ENCODE measurements at regions not wholly inside any gene's neighbourhood (a gene's known extent, or its start where the extent isn't known, plus 50 kb on each side); places are given as distances from the start of the nearest gene placed in this dataset.

GRCh38 chr18:73088445-73088844, 220.7 kb upstream of the NETO1 start:
- H3K4me1 ChIP-seq (ENCODE audit: control insufficient read depth, insufficient read depth, low read length) = no peaks in the 10 kb centered on the region
- H3K36me3 ChIP-seq (ENCODE audit: control insufficient read depth, insufficient read depth, low read length) = no peaks in the 10 kb centered on the region
- no peak for DNase-seq (ENCODE audit: low read depth in 4 of 6, low spot score in 6 of 6)
- H3K27me3 ChIP-seq (ENCODE audit: control insufficient read depth, insufficient read depth, low read length) = no peaks in the 10 kb centered on the region
- no peak overlapping the region for H3K4me3 ChIP-seq (ENCODE audit: low read depth, low read length)
- H3K27ac ChIP-seq (ENCODE audit: low read depth, low read length) = no peak overlapping the region
- WGBS (ENCODE audit: insufficient coverage) = no CpG with 5 or more reads among the region's 1 CpG
- no peaks in the 10 kb centered on the region for H3K9me3 ChIP-seq (ENCODE audit: control insufficient read depth, insufficient read depth, low read length)

DNA sequence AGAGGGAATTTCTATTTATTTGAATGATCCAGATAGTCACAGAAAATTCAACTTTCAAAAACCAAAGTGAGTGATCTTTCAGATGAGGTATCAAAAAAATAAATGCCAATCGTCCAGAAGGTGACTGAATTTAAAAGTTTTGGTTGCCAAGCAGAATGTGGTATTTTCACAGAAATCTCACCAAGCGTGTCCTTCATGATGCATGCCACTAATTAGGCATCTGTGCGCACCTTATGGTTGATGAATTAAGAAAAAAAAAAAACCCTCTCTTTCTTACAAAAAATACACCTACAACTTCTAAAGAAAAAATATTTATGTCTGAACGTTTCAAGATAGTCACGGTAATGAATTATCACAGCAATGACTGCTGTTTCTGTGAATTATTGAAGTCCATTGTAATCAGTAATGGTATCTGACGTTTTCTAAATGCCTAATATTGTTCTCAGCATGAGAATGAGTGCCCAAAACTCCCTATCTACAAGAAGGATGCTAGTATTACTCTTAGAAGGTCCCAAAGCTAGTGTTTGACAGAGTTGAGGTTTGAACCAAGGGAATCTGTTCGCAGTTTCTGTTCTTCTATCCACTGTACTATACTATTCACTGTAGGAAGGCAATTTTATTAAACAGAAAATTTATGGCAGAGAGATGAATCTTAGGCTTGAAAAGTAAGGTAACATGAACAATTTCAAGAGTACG, 219.6 kb upstream of the NETO1 start:
- Histone ChIP-seq H3K27me3 (ENCODE audit: control insufficient read depth, insufficient read depth, low read length) (no peaks in the 10 kb centered on the region), H3K27ac (ENCODE audit: low read depth, low read length) (no peak overlapping the region), H3K4me3 (ENCODE audit: low read depth, low read length) (no peak overlapping the region), H3K4me1 (ENCODE audit: control insufficient read depth, insufficient read depth, low read length) (no peaks in the 10 kb centered on the region), H3K9me3 (ENCODE audit: control insufficient read depth, insufficient read depth, low read length) (no peaks in the 10 kb centered on the region), H3K36me3 (ENCODE audit: control insufficient read depth, insufficient read depth, low read length) (no peaks in the 10 kb centered on the region)
- WGBS (ENCODE audit: insufficient coverage) = 75% methylated on average over 2 of the region's 8 CpGs
- DNase-seq (ENCODE audit: low read depth in 4 of 6, low spot score in 6 of 6) = peak in 1 of 6 donors; percentile 53

DNA sequence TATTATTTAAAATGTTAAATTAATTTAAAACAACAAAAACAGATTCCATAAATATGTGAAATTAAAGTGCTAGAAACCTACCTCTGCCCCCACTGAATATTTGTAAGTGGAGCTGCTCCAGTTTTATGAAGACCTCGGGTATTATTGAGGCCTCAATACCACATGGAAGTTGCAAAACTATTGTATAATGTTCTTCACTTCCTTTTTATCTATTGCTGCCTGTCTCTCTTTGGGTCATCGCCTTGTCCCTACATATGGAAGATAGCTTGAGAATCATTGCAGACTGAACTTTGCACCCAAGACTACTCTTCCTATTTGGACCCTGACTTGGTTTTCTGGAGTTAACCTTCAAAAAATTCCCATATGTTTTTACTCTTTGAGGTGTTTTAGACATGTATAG, 212.1 kb upstream of the NETO1 start:
- Histone ChIP-seq H3K4me3 (ENCODE audit: low read depth, low read length) (no peak overlapping the region), H3K27me3 (ENCODE audit: control insufficient read depth, insufficient read depth, low read length) (no peaks in the 10 kb centered on the region), H3K27ac (ENCODE audit: low read depth, low read length) (no peak overlapping the region), H3K4me1 (ENCODE audit: control insufficient read depth, insufficient read depth, low read length) (no peaks in the 10 kb centered on the region), H3K9me3 (ENCODE audit: control insufficient read depth, insufficient read depth, low read length) (no peaks in the 10 kb centered on the region), H3K36me3 (ENCODE audit: control insufficient read depth, insufficient read depth, low read length) (no peaks in the 10 kb centered on the region)
- WGBS (ENCODE audit: insufficient coverage) = no CpG with 5 or more reads among the region's 2 CpGs
- DNase-seq (ENCODE audit: low read depth in 4 of 6, low spot score in 6 of 6) = no peak

- H3K27ac ChIP-seq (ENCODE audit: low read depth, low read length) = no peak overlapping the region
- no peaks in the 10 kb centered on the region for H3K27me3 ChIP-seq (ENCODE audit: control insufficient read depth, insufficient read depth, low read length)
- no CpG with 5 or more reads among the region's 4 CpGs for WGBS (ENCODE audit: insufficient coverage)
- H3K4me1 ChIP-seq (ENCODE audit: control insufficient read depth, insufficient read depth, low read length) = no peaks in the 10 kb centered on the region
- no peak for DNase-seq (ENCODE audit: low read depth in 4 of 6, low spot score in 6 of 6)
- no peaks in the 10 kb centered on the region for H3K36me3 ChIP-seq (ENCODE audit: control insufficient read depth, insufficient read depth, low read length)
- H3K9me3 ChIP-seq (ENCODE audit: control insufficient read depth, insufficient read depth, low read length) = no peaks in the 10 kb centered on the region
- no peak overlapping the region for H3K4me3 ChIP-seq (ENCODE audit: low read depth, low read length)
Measured at GRCh38 chr18:73060666-73061288, 193.0 kb upstream of the NETO1 start.

DNA sequence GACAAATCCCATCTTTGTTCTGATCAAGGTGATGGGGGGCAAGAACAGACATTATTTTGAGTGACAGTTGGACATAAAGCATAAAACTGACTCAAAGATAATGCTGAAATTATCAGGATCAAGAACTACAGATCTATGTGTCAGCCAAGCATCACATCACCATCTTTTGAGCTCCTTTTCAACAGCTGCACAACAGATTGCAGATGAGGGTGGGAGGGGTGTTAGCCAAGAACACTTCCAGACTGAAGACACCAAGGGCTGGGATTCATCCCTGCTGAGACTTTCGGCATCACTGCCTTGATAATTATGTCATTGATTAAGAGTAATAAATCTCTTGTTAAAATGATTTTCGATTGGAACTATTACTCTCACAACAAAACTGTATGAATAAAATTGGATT, 191.5 kb upstream of the NETO1 start:
- DNase-seq (ENCODE audit: low read depth in 4 of 6, low spot score in 6 of 6) = peak in 1 of 6 donors; percentile 67
- no CpG with 5 or more reads among the region's 2 CpGs for WGBS (ENCODE audit: insufficient coverage)
- H3K9me3 ChIP-seq (ENCODE audit: control insufficient read depth, insufficient read depth, low read length) = no peaks in the 10 kb centered on the region
- H3K4me1 ChIP-seq (ENCODE audit: control insufficient read depth, insufficient read depth, low read length) = no peaks in the 10 kb centered on the region
- H3K27ac ChIP-seq (ENCODE audit: low read depth, low read length) = no peak overlapping the region
- no peaks in the 10 kb centered on the region for H3K27me3 ChIP-seq (ENCODE audit: control insufficient read depth, insufficient read depth, low read length)
- H3K36me3 ChIP-seq (ENCODE audit: control insufficient read depth, insufficient read depth, low read length) = no peaks in the 10 kb centered on the region
- H3K4me3 ChIP-seq (ENCODE audit: low read depth, low read length) = no peak overlapping the region

DNA sequence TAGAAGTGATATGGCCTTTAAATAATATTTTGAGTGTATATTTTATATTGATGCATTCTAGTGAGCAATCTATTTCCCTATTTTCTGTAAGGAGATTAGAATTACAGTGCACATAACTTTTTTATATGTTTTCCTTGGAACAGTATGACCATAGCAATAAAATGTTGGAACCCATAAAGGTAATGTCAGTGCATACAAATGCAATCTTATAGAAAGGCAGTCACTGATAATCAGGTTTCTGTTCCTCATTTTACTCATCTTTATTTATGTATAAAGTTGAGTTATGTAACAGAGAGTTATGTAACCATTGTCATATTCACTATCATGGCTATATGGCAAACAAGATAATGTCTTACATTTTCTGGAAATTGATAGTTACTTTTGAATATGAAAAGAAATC, 179.9 kb upstream of the NETO1 start:
- H3K27me3 ChIP-seq (ENCODE audit: control insufficient read depth, insufficient read depth, low read length) = no peaks in the 10 kb centered on the region
- DNase-seq (ENCODE audit: low read depth in 4 of 6, low spot score in 6 of 6) = no peak

DNA sequence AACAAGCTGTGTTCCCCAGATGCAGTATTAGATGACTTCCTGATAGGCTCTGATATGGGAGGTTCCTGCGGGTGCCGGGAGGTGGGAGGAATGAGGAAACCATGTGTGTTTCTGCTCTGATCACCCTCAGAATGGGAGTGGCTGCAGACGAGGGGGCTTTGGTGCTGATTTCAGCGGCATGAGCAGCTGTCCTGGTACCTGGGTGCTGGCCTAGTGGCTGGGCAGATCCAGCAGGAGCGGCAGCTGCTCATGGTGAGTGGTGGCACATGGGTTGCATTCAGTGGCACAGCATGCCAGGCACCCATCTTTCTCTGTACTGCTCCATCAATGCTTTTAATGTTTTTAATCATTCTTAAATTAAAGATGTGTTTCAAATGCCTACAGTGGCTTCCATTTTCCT, 177.2 kb upstream of the NETO1 start:
- H3K36me3 ChIP-seq (ENCODE audit: control insufficient read depth, insufficient read depth, low read length) = no peaks in the 10 kb centered on the region
- H3K9me3 ChIP-seq (ENCODE audit: control insufficient read depth, insufficient read depth, low read length) = no peaks in the 10 kb centered on the region
- WGBS (ENCODE audit: insufficient coverage) = 95% methylated on average over 4 of the region's 5 CpGs
- H3K27me3 ChIP-seq (ENCODE audit: control insufficient read depth, insufficient read depth, low read length) = no peaks in the 10 kb centered on the region
- no peak overlapping the region for H3K27ac ChIP-seq (ENCODE audit: low read depth, low read length)
- H3K4me1 ChIP-seq (ENCODE audit: control insufficient read depth, insufficient read depth, low read length) = no peaks in the 10 kb centered on the region
- H3K4me3 ChIP-seq (ENCODE audit: low read depth, low read length) = no peak overlapping the region
- no peak for DNase-seq (ENCODE audit: low read depth in 4 of 6, low spot score in 6 of 6)

More for the DNA sequence above, 179.9 kb upstream of the NETO1 start:
- Histone ChIP-seq H3K36me3 (ENCODE audit: control insufficient read depth, insufficient read depth, low read length) (no peaks in the 10 kb centered on the region), H3K27ac (ENCODE audit: low read depth, low read length) (no peak overlapping the region), H3K4me3 (ENCODE audit: low read depth, low read length) (no peak overlapping the region), H3K9me3 (ENCODE audit: control insufficient read depth, insufficient read depth, low read length) (peaks cover 4% of the 10 kb centered on the region), H3K4me1 (ENCODE audit: control insufficient read depth, insufficient read depth, low read length) (no peaks in the 10 kb centered on the region)

DNA sequence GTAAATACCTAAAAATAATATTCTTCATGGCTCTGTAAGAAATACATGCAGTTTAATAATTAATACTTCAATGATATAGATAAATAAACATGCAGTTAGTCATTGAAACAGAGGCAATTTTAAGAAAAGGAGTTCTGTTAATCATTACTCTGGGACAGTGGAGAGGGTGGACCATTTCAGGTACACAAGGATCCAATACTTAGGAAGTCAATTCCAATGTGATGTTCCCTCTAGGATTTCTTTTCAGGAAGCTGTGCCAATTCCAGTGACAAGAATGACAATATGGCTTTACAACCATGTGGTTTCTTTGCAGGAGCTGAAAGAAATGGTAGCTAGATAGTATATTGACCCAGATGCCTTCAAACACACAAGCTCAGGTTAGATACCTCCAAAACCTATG, 175.8 kb upstream of the NETO1 start:
- Histone ChIP-seq H3K9me3 (ENCODE audit: control insufficient read depth, insufficient read depth, low read length) (no peaks in the 10 kb centered on the region), H3K27ac (ENCODE audit: low read depth, low read length) (no peak overlapping the region), H3K4me3 (ENCODE audit: low read depth, low read length) (no peak overlapping the region), H3K36me3 (ENCODE audit: control insufficient read depth, insufficient read depth, low read length) (no peaks in the 10 kb centered on the region), H3K27me3 (ENCODE audit: control insufficient read depth, insufficient read depth, low read length) (no peaks in the 10 kb centered on the region), H3K4me1 (ENCODE audit: control insufficient read depth, insufficient read depth, low read length) (no peaks in the 10 kb centered on the region)
- DNase-seq (ENCODE audit: low read depth in 4 of 6, low spot score in 6 of 6) = peak in 2 of 6 donors; percentile 43 to 61

DNA sequence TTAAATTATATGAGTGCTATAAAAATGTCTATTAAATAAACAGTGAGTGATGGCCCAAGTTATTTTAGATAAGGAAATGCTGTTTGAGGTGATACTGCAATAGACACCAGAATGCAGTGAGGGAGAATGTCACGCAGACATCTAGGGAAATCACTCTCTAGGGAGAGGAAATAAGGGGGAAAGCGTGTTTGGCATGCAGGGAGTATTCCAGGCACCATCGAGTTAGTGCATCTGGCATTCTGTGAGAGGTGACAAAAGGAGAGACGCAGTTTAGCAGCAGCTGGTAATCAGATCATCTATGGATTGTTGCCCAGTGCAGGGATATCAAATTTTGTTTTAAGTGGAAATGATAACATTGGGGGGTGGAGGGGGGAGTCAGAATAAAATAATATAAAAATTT, 175.4 kb upstream of the NETO1 start:
- no peaks in the 10 kb centered on the region for H3K27me3 ChIP-seq (ENCODE audit: control insufficient read depth, insufficient read depth, low read length)
- WGBS (ENCODE audit: insufficient coverage) = 32% methylated on average over 4 of the region's 4 CpGs
- no peaks in the 10 kb centered on the region for H3K9me3 ChIP-seq (ENCODE audit: control insufficient read depth, insufficient read depth, low read length)
- no peaks in the 10 kb centered on the region for H3K4me1 ChIP-seq (ENCODE audit: control insufficient read depth, insufficient read depth, low read length)
- no peak overlapping the region for H3K4me3 ChIP-seq (ENCODE audit: low read depth, low read length)
- no peak overlapping the region for H3K27ac ChIP-seq (ENCODE audit: low read depth, low read length)
- DNase-seq (ENCODE audit: low read depth in 4 of 6, low spot score in 6 of 6) = peak in 2 of 6 donors; percentile 70 to 88
- H3K36me3 ChIP-seq (ENCODE audit: control insufficient read depth, insufficient read depth, low read length) = no peaks in the 10 kb centered on the region

DNA sequence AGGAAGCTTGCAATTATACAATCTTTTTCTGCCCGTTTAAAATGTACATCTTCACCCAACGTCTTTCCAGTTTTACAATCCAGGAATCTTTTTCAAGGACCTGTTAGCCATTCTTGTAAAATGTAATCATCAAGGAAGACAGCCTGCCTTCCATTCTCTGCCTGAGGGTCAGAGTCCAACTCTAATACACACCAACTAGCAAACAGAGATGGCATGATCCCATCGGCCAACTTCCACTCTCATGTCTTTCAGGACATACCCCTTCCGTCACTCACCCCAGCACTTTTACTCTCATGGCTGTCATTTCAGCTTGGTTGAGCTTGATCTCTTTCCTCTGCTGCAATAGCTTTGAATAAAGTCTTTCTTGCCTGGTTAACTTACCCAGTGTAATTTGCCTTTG, 172.5 kb upstream of the NETO1 start:
- Histone ChIP-seq H3K36me3 (ENCODE audit: control insufficient read depth, insufficient read depth, low read length) (no peaks in the 10 kb centered on the region), H3K4me1 (ENCODE audit: control insufficient read depth, insufficient read depth, low read length) (no peaks in the 10 kb centered on the region), H3K9me3 (ENCODE audit: control insufficient read depth, insufficient read depth, low read length) (no peaks in the 10 kb centered on the region), H3K27ac (ENCODE audit: low read depth, low read length) (no peak overlapping the region), H3K27me3 (ENCODE audit: control insufficient read depth, insufficient read depth, low read length) (no peaks in the 10 kb centered on the region), H3K4me3 (ENCODE audit: low read depth, low read length) (no peak overlapping the region)
- WGBS (ENCODE audit: insufficient coverage) = 75% methylated on average over 4 of the region's 4 CpGs
- no peak for DNase-seq (ENCODE audit: low read depth in 4 of 6, low spot score in 6 of 6)
